Type B pancreatic cell (in vitro differentiated cells): ENCODE measurements at regions not wholly inside any gene's neighbourhood (a gene's known extent, or its start where the extent isn't known, plus 50 kb on each side); places are given as distances from the start of the nearest gene placed in this dataset.
"Not testable (repeated sequence)": the region's sequence is repeated elsewhere in the genome, so short reads cannot be mapped to it uniquely, and the experiment has no call there.

Experiments
- DNase-seq: peaks from one replicate; pipeline ENCODE4 v3.0.0; 2021; ENCODE audit warnings: mixed read lengths; ENCODE audit not compliant: unreplicated experiment; ENCODE audit errors: extremely low spot score
- H3K27ac Mint-ChIP-seq: 2 replicates; pipeline ENCODE4 v1.8.0; 2021; ENCODE audit warnings: mild to moderate bottlenecking, mixed read lengths
- H3K27me3 Mint-ChIP-seq: 2 replicates; pipeline ENCODE4 v1.8.0; 2021; ENCODE audit warnings: mixed read lengths
- H3K36me3 Mint-ChIP-seq: 2 replicates; pipeline ENCODE4 v1.8.0; 2021; ENCODE audit warnings: mixed read lengths
- H3K4me1 Mint-ChIP-seq: one replicate; pipeline ENCODE4 v1.8.0; 2021; ENCODE audit warnings: mixed read lengths; ENCODE audit not compliant: unreplicated experiment
- H3K4me3 Mint-ChIP-seq: 2 replicates; pipeline ENCODE4 v1.8.0; 2021; ENCODE audit warnings: mild to moderate bottlenecking, mixed read lengths
- H3K9me3 Mint-ChIP-seq: 2 replicates; pipeline ENCODE4 v1.8.0; 2021; ENCODE audit warnings: mixed read lengths
- CTCF ChIP-seq: fragments of 200-600 bp; sonication (generic); conservative IDR thresholded peaks from 2 replicates; pipeline ENCODE4 v1.5.0; 2021; ENCODE audit warnings: antibody characterized with exemption, mild to moderate bottlenecking

GRCh38 chr13:28573595-28574373, 78.9 kb upstream of the FLT1 start:
- no peak for DNase-seq
- TF ChIP-seq CTCF, result no peak
- Mint-ChIP-seq H3K4me1 (no peaks in the 10 kb centered on the region), H3K27me3 (peaks cover 24% of the 10 kb centered on the region), H3K36me3 (no peaks in the 10 kb centered on the region), H3K4me3 (no peak overlapping the region), H3K9me3 (no peaks in the 10 kb centered on the region), H3K27ac (no peak overlapping the region)

GRCh38 chr13:28572871-28573270, 77.9 kb upstream of the FLT1 start:
- Mint-ChIP-seq H3K4me3 (no peak overlapping the region), H3K27me3 (peaks cover 26% of the 10 kb centered on the region), H3K9me3 (no peaks in the 10 kb centered on the region), H3K27ac (no peak overlapping the region), H3K4me1 (no peaks in the 10 kb centered on the region), H3K36me3 (no peaks in the 10 kb centered on the region)
- TF ChIP-seq CTCF, result no peak
- DNase-seq, result no peak

GRCh38 chr13:28570356-28570755, 75.4 kb upstream of the FLT1 start:
- peaks cover 16% of the 10 kb centered on the region for H3K27me3 Mint-ChIP-seq
- H3K9me3 Mint-ChIP-seq, H3K4me1 Mint-ChIP-seq, DNase-seq, H3K36me3 Mint-ChIP-seq, H3K4me3 Mint-ChIP-seq, H3K27ac Mint-ChIP-seq: not testable (repeated sequence)

- H3K27me3 Mint-ChIP-seq, result peaks cover 14% of the 10 kb centered on the region
- H3K4me3 Mint-ChIP-seq, result no peak overlapping the region
- H3K9me3 Mint-ChIP-seq, result no peaks in the 10 kb centered on the region
- no peaks in the 10 kb centered on the region for H3K4me1 Mint-ChIP-seq
- DNase-seq, result no peak
- no peak overlapping the region for H3K27ac Mint-ChIP-seq
- H3K36me3 Mint-ChIP-seq, result no peaks in the 10 kb centered on the region
- TF ChIP-seq CTCF, result no peak
Observed at GRCh38 chr13:28569886-28570285, 75.0 kb upstream of the FLT1 start.

GRCh38 chr13:28568286-28568685, 73.4 kb upstream of the FLT1 start:
- H3K9me3 Mint-ChIP-seq, result no peaks in the 10 kb centered on the region
- no peaks in the 10 kb centered on the region for H3K4me1 Mint-ChIP-seq
- H3K36me3 Mint-ChIP-seq, result no peaks in the 10 kb centered on the region
- no peak overlapping the region for H3K4me3 Mint-ChIP-seq
- no peak for DNase-seq
- H3K27ac Mint-ChIP-seq, result no peak overlapping the region
- no peak for TF ChIP-seq CTCF
- peaks cover 14% of the 10 kb centered on the region for H3K27me3 Mint-ChIP-seq

- H3K9me3 Mint-ChIP-seq, result no peaks in the 10 kb centered on the region
- no peak overlapping the region for H3K4me3 Mint-ChIP-seq
- H3K4me1 Mint-ChIP-seq, result no peaks in the 10 kb centered on the region
- no peak for DNase-seq
- peaks cover 14% of the 10 kb centered on the region for H3K27me3 Mint-ChIP-seq
- H3K36me3 Mint-ChIP-seq, result no peaks in the 10 kb centered on the region
- no peak for TF ChIP-seq CTCF
- no peak overlapping the region for H3K27ac Mint-ChIP-seq
Observed at GRCh38 chr13:28566891-28567290, 72.0 kb upstream of the FLT1 start.
